ENCODE measurements at regions not wholly inside any gene's neighbourhood (a gene's known extent, or its start where the extent isn't known, plus 50 kb on each side); places are given as distances from the start of the nearest gene placed in this dataset.
A peak's percentile ranks its signal among the peaks of the same experiment; 100 is the strongest.

GRCh38 chr13:50101590-50101989 lies 86.3 kb downstream of the KCNRG start:
- DNase-seq (ENCODE audit: low read depth) = no peak

DNA sequence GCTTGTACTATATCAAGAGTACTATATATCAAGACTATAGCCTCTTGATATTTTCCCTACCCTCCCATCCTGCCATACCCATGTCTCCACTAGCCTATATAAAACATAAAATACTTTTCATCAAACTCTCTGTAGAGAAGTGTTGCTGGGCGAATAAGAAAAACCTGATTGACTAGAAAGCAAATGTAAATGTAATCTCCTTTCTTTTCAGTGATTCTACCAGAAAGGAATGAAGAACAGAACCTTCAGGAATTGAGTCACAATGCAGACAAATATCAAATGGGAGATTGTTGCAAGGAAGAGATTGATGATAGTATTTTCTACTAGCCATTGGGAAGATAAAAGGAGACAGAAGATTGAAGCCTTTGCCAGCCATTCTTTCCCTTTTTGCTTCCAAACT lies 89.2 kb downstream of the KCNRG start:
- no peak for DNase-seq (ENCODE audit: low read depth)

GRCh38 chr13:50106559-50106958 lies 91.3 kb downstream of the KCNRG start:
- no peak for DNase-seq (ENCODE audit: low read depth)

GRCh38 chr13:50107205-50107604 lies 92.0 kb downstream of the KCNRG start:
- no peak for DNase-seq (ENCODE audit: low read depth)

- DNase-seq (ENCODE audit: low read depth) = no peak
Observed at GRCh38 chr13:50114961-50115360, 99.7 kb downstream of the KCNRG start.

GRCh38 chr13:50115695-50116094 lies 100.5 kb downstream of the KCNRG start:
- DNase-seq (ENCODE audit: low read depth) = no peak

GRCh38 chr13:50116430-50116973 lies 101.3 kb downstream of the KCNRG start:
- no peak for DNase-seq (ENCODE audit: low read depth)

- no peak for DNase-seq (ENCODE audit: low read depth)
Observed at GRCh38 chr13:50119591-50119990, 104.3 kb downstream of the KCNRG start.

DNA sequence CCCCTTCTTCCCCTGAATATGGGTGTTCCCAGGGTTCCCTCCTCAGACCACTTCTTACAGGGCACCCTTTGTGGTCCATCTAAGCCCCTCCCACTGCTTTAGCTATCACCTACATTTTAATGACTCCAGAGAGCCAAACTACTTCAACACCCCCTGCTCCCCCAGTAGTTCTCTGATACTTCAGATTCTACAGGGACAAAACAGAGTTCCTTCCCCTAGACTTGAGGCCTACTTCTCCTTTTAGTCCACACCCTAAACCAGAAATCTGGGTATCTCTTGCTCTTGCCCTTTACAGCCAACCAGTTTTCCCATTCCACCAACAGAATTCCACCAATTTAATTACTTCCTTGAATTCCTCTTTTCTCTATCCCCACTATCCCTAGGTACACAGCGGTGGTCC lies 107.2 kb downstream of the KCNRG start:
- DNase-seq (ENCODE audit: low read depth) = no peak

GRCh38 chr13:50123002-50123401 lies 107.8 kb downstream of the KCNRG start:
- no peak for DNase-seq (ENCODE audit: low read depth)

- no peak for DNase-seq (ENCODE audit: low read depth)
Observed at GRCh38 chr13:50123515-50123861, 108.2 kb downstream of the KCNRG start.

DNA sequence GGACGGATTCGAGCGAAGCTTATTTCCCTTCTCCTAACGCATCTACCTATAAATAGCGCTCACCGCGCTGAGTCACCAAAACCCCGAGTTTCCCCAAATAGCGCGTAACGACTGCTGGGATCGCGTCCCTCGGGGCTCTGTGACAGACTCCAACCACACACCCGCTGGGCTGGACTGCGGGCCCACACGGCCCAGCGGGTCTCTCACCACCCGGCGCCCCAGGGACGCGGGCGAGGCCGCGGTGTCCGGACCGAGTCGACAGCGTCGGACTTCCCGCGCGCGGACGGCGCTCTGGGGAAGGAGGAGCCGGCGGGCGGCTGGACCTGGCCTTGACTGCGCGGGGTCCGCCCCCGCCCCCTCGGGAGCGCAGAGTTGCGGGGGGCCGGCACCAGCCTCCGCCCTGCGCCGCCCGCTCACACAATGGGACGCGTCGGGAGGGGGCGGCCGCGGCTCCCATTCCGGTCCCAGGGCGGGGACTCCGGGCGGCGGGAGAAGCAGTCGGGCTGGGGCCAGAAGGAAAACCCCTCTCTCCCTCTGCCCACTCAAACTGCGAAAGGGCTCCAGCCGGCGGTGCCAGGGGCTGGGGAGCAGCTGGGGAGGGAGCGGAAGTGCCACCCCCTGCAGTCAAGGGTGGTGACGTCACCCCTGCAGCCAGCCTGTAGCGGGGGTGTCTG lies 108.8 kb downstream of the KCNRG start:
- DNase-seq (ENCODE audit: low read depth) = peak; percentile 97

DNA sequence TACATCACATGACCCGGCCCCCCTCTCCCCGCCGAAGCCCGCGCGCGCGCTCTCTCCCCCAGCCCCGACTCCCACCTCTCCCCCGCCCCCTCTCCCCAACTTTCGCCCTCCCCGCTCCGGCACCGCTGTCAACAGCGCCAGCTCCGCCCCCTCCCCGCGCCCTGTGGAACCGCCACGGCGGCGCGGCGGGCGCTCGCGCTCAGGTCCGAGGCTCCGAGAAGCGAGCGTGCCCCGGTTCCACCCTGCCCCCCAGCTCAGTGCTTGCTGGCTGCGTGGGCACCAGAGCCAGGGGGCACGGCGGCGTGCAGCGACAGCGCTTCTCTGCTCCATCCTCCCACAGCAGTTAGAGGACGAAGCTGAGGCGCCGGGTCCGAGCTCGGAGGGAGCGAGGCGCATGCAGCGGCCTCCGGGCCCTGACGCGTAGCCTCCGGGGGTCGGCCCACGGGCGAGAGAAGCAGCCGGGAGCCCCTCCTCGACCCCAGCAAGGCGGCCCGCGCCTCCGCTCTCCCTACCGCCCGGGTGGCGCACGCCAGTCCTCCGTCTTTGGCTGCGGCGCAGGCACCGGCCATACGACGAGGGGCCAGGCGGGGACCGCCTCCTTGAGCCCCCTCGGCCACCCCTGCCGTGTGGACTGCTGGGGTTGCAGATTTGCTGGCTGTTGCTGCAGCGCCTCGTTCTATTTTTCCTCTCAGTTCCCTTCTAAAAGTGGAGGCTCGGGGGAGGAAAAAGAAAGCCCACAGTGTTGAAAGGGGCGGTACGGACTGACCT lies 109.5 kb downstream of the KCNRG start:
- DNase-seq (ENCODE audit: low read depth) = no peak

- no peak for DNase-seq (ENCODE audit: low read depth)
Observed at GRCh38 chr13:50125304-50125553, 110.0 kb downstream of the KCNRG start.

- DNase-seq (ENCODE audit: low read depth) = peak; percentile 91
Observed at GRCh38 chr13:50125554-50126262, 110.5 kb downstream of the KCNRG start.

DNA sequence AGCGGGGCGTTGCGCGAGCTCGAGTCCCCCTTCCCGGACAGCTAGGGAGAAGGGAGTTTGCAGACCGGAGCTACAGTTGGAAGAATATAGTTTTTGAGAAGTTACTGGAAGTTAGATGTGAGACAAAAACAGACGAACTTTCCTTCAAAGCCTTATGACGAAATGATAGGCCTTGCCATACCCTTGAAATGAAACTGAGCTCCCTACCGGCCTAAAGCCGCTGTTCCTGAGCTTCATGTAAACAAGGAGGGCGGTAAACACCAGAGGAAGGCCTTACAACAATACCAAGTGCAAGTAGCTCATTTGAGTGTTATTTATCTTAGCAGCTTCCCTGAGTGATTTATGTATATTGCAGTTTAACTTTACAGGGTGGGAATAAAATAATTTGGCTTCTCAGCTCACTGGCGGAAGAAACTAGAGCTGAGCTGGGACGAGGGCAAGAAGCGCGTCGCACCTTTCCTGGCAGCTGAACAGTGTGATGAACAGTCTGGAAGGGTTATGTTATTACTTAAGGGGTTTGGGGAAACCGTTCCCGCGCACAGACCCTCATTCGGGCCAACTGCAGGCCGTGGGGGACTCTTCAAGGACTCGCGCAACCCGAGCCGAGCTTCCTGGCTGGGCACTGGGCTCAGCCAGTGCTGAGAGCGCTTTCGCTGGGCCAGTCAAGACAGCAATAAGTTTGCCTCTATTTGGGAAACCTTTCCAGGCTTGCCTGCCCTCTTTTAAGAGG lies 111.2 kb downstream of the KCNRG start:
- no peak for DNase-seq (ENCODE audit: low read depth)

DNA sequence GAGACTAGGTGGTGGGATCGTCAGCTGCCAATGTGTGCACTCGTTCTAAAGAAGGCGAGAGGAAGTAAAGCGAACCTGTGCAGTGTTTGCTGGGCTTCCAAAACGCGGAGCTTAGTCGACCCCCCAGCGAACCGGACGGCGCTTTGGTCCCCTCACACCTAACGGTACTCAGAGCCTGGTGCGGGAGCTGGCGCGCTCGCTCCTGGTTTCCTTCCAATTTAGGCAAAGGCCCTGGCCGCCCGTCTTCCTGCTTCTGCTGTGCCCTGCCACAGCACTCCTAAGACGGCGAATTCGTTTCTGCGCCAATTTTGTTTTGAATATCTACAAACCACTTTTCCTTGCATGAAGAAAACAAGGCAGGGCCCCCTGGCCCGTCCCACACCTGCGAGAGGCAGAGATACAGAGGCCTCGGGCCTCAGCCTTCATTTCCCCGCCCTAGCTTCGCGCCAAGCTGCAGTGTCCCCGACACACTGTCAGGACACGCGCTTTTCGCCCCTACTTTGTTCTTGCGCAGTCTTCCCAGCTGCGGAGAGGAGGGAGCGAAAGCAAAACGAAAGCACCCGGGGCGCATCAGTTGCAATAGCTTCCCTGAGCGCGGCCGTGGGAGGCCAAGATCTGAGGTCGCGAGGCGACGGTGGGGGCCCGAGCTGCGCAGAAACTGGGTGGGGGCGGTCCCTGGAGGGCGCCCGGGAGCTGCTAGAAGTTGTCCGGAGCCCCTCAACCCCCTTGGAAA lies 111.9 kb downstream of the KCNRG start:
- DNase-seq (ENCODE audit: low read depth) = no peak

DNA sequence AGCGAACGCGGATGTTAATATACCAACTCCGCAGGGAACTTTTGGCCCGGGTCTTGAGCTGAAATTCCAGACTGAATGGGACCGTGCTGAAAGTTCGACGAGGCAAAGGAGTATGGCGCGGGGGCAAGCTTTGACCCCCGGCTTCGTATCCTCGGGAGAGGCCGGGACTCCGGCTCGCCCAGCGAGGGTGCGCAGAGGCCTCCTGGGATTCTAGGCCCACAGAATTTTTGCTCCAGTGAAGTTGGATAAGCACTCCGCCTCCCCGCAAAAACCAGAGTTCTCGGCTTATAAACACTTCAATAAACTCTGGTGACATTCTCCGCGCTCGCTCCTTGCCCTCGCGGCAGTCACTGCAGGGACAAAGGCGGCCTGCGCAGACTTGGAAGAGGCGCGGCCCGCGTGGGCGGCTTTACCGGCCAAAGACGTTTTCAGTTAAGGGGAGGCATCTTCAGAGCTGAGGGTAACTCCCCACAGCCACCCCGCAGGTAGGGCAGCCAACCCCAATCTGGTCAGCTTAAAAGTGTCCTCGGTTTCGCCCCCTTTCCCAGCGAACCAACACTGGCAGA lies 112.6 kb downstream of the KCNRG start:
- DNase-seq (ENCODE audit: low read depth) = no peak

DNA sequence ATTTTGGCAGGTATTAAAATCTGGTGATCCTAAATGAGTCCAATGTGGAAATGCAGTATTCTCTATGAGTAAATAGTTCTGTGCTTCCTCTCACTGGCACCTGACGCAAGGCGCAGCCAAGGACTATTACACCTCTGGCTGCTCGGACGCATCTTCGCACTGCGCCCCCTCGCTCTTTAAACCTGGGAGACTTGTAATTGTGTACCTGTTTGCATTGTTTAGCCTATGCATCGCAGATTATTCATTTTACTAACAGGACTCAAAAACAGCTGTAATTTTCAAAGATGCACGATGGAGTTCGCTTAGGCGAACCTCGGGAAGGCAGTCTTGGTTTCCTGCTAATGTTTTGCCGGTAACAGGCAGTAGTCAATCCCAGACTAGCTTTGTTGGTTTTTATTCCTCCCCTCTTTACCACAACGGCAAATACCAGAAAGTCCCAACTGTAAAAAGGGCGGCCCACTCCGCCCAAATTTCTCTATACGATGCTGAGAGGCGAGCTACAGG lies 113.2 kb downstream of the KCNRG start:
- DNase-seq (ENCODE audit: low read depth) = no peak

DNA sequence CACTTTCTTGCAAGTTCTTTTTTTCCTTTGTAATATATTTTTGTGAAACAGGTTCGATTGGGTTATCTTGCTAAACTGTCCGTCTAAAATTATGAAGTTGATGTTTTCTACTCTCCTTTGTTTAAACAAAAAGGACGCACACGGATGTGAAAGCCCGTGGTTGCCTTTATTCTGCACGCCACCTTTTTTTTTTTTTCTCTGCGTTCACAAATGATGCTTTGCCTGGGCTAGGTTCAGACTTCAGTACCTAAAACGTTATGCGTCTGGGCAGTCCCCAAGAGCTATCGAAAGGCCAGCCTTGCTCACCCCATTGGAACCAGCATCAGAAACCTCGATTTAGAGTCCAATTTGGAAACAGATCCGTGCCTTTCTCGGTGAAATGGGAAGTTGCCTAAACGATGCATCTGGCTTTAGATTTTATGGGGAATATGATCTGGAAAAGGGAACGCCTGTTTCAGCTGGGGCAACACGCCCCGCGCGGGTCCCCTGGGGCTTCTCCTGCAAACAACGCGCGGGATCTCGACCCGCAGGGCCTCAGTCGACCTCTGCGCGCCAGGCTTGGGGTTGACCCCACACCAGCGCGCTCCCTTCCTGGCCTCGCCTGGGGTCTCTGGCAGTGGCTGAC lies 113.9 kb downstream of the KCNRG start:
- no peak for DNase-seq (ENCODE audit: low read depth)

All from myocyte (in vitro differentiated cells).